ENCODE measurements at regions not wholly inside any gene's neighbourhood (a gene's known extent, or its start where the extent isn't known, plus 50 kb on each side); places are given as distances from the start of the nearest gene placed in this dataset.

DNA sequence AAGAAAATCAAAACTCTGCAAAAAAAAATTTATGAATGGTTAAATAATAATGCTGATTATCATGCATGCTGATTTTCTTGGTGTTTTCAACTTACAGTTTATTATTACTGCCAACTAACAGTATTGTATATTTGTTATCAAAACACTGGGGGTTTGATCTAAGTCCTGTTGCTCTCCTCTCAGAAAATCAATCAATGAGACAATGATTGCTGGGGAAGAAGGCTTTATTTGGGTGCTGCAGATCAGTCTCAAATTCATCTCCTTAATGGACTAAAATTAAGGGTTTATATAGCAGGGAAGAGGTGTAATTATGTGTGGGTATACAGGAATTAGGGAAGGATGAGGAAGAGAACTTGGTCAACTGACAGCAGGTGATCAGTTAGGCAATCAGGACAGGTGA lies 565.5 kb upstream of the CDH6 start:
- no peak for DNase-seq (ENCODE audit: low read depth)
- TF ChIP-seq CTCF (IDR thresholded peaks at IDR 0.05; ENCODE audit: insufficient read depth, low read depth, low read length, missing control alignments) = no peak
- no peak overlapping the region for H3K4me3 ChIP-seq (ENCODE audit: low read length)

DNA sequence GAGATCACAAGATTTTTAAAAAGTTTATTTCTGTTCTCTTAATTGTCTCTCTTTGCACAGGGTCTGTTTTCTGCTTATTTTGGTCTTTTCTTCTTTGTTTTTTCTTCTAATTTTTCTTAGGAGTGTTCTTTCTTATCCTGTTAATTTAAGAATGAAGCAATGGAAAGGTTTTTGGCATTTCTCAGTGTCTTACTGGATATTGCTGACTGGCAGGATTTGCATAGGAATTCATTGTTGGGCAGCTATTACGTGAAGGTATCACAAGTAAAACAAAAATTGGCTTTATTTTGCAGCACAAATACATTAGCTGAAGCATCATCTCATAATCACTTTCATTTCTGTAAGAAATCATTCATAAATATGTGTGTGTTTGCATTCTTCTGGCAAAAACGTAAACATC lies 566.9 kb upstream of the CDH6 start:
- no peak overlapping the region for H3K4me3 ChIP-seq (ENCODE audit: low read length)
- TF ChIP-seq CTCF (IDR thresholded peaks at IDR 0.05; ENCODE audit: insufficient read depth, low read depth, low read length, missing control alignments) = no peak
- DNase-seq (ENCODE audit: low read depth) = no peak

DNA sequence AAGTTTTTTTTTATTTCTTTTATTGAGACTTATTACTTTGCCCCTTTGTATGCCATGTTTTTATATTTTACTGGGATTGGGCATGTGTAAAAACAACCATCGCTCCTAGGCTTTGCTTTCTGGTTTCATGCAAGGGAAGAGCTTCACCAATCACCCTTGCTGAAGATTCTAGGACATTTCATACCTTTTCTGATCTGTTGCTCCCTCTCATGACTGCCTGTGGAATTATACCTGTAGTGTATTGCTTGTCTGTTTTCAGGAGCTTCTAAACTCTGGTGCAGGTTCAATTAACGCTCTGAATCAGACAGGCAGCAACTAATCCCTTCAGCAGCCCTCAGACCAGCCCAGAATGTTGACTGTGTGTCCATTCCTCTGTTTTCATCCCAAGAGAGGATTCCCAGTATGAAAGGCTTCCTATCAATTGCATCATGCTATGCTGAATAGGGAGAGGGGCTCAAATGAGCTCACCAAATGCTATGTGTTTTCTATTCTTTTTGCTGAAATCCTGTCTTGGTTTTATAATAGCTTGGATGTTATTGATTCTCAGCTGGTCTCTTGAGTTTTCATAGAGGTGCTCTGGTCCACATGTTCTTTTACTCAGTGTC lies 572.9 kb upstream of the CDH6 start:
- no peak for DNase-seq (ENCODE audit: low read depth)
- no peak overlapping the region for H3K4me3 ChIP-seq (ENCODE audit: low read length)

DNA sequence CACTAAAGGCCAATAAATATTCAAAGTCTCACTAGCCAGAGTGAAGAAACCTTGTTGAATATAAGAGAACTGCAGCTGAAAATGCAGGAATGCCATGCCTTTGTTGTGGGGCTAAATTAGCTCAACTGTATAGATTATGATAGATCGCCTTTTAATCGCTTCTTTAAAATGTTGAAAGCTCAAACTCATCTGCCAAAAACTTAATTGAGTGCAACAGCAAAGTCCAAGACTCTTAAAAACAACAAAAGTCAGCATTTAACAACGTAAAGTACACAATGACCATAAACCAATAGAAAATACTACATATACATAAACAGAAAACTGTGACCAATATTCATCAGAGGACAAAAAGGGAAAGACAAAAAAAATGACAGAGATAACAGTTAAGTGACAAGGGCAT lies 585.0 kb upstream of the CDH6 start:
- TF ChIP-seq CTCF (IDR thresholded peaks at IDR 0.05; ENCODE audit: insufficient read depth, low read depth, low read length, missing control alignments) = no peak
- no peak for DNase-seq (ENCODE audit: low read depth)
- no peak overlapping the region for H3K4me3 ChIP-seq (ENCODE audit: low read length)

More for the DNA sequence above, 572.9 kb upstream of the CDH6 start:
- TF ChIP-seq CTCF (IDR thresholded peaks at IDR 0.05; ENCODE audit: insufficient read depth, low read depth, low read length, missing control alignments) = no peak

DNA sequence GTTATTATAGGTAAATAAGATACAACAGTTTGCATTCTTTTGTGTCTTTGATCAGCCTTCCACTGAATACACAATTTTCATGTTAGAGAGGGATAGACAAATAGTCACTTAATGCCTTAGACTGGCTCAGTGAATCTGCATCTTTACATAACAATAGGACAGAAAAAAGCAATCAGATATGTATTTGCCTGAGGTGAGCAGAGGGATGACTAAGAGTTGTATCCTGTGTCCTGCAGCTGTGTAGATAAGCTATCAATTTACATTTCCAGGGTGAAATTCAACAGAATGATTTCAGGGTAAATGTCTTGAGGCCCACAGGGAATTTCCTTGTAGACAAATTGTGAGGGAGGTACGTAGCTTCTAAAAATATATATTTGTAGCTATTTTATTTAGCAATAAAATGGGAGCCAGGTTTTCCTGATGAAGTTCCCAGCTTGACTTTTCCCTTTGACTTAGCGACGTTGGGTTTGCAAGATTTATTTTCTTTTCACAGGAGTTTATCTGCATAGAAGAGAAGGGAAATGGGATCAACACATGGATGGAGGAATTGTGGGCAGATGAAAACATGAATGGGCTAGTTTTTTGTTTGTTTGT lies 586.1 kb upstream of the CDH6 start:
- no peak for TF ChIP-seq CTCF (IDR thresholded peaks at IDR 0.05; ENCODE audit: insufficient read depth, low read depth, low read length, missing control alignments)
- DNase-seq (ENCODE audit: low read depth) = peak; percentile 44
- H3K4me3 ChIP-seq (ENCODE audit: low read length) = no peak overlapping the region

GRCh38 chr5:30605693-30606268 lies 587.7 kb upstream of the CDH6 start:
- DNase-seq (ENCODE audit: low read depth) = no peak
- no peak overlapping the region for H3K4me3 ChIP-seq (ENCODE audit: low read length)
- TF ChIP-seq CTCF (IDR thresholded peaks at IDR 0.05; ENCODE audit: insufficient read depth, low read depth, low read length, missing control alignments) = no peak

All from epithelial cell of esophagus (primary cell).